Upper lobe of right lung (tissue), 1 donor: ENCODE measurements at regions not wholly inside any gene's neighbourhood (a gene's known extent, or its start where the extent isn't known, plus 50 kb on each side); places are given as distances from the start of the nearest gene placed in this dataset.

ENCODE experiments used
- ATAC-seq: fragments of 200-7000 bp; cut with Tn5 transposase; one replicate; pipeline ENCODE4 v1.9.1; 2020; ENCODE audit warnings: mild to moderate bottlenecking, moderate library complexity
- DNase-seq: peaks from one replicate; pipeline ENCODE4 v3.0.0-alpha.2; 2020
- H3K27ac ChIP-seq: fragments of 200-600 bp; one replicate; pipeline ENCODE4 v1.8.0; 2022
- H3K27me3 ChIP-seq: fragments of 200-600 bp; one replicate; pipeline ENCODE4 v1.8.0; 2022; ENCODE audit warnings: mild to moderate bottlenecking
- H3K36me3 ChIP-seq: fragments of 200-600 bp; one replicate; pipeline ENCODE4 v1.8.0; 2022
- H3K4me1 ChIP-seq: fragments of 200-600 bp; one replicate; pipeline ENCODE4 v1.8.0; 2022
- H3K4me3 ChIP-seq: fragments of 200-600 bp; one replicate; pipeline ENCODE4 v1.8.0; 2022; ENCODE audit warnings: mild to moderate bottlenecking
- H3K9me3 ChIP-seq: fragments of 200-600 bp; one replicate; pipeline ENCODE4 v1.8.0; 2022
- CTCF ChIP-seq: fragments of 200-600 bp; IDR thresholded peaks from one replicate; pipeline ENCODE4 v1.8.0; 2022; ENCODE audit warnings: antibody characterized with exemption
- intact Hi-C: fragments of 100-400 bp; cut with DNase I; formaldehyde crosslinking; loops from one replicate; pipeline ENCODE4 v1.11.0; 2022
- donor health status: DM: no; HTN: yes; CAD: no; lungs with severe emphysema.

- DNase-seq (no peak), ATAC-seq (peak; percentile 6)
- Histone ChIP-seq H3K4me3 (no peak overlapping the region), H3K27ac (no peak overlapping the region), H3K9me3 (no peaks in the 10 kb centered on the region), H3K36me3 (no peaks in the 10 kb centered on the region), H3K27me3 (no peaks in the 10 kb centered on the region), H3K4me1 (peaks cover 2% of the 10 kb centered on the region)
- TF ChIP-seq CTCF = peak; percentile 29
- intact Hi-C loops = no loop called here
Measured at GRCh38 chr16:85546585-85547447, 66.3 kb upstream of the GSE1 start.

- H3K27ac ChIP-seq = no peak overlapping the region
- H3K27me3 ChIP-seq = no peaks in the 10 kb centered on the region
- intact Hi-C loops = no loop called here
- H3K9me3 ChIP-seq = no peaks in the 10 kb centered on the region
- H3K4me3 ChIP-seq = no peak overlapping the region
- H3K4me1 ChIP-seq = peaks cover 5% of the 10 kb centered on the region
- TF ChIP-seq CTCF = no peak
- no peaks in the 10 kb centered on the region for H3K36me3 ChIP-seq
- ATAC-seq = no peak
- DNase-seq = no peak
Measured at GRCh38 chr16:85548375-85548774, 64.7 kb upstream of the GSE1 start.

GRCh38 chr16:85549766-85550421, 63.2 kb upstream of the GSE1 start:
- intact Hi-C loops = no loop called here

GRCh38 chr16:85550422-85550864, 62.7 kb upstream of the GSE1 start:
- peaks cover 5% of the 10 kb centered on the region for H3K4me1 ChIP-seq
- H3K4me3 ChIP-seq = no peak overlapping the region

More at GRCh38 chr16:85549766-85550421, 63.2 kb upstream of the GSE1 start:
- TF ChIP-seq CTCF = no peak
- Histone ChIP-seq H3K4me1 (peaks cover 5% of the 10 kb centered on the region), H3K27me3 (no peaks in the 10 kb centered on the region), H3K9me3 (no peaks in the 10 kb centered on the region), H3K36me3 (no peaks in the 10 kb centered on the region), H3K4me3 (no peak overlapping the region), H3K27ac (no peak overlapping the region)
- ATAC-seq (no peak), DNase-seq (no peak)

More at GRCh38 chr16:85550422-85550864, 62.7 kb upstream of the GSE1 start:
- ATAC-seq = no peak
- no peak for TF ChIP-seq CTCF
- Histone ChIP-seq H3K9me3 (no peaks in the 10 kb centered on the region), H3K27me3 (no peaks in the 10 kb centered on the region), H3K36me3 (no peaks in the 10 kb centered on the region), H3K27ac (no peak overlapping the region)
- intact Hi-C loops = no loop called here
- DNase-seq = no peak
